H54 (cell line): ENCODE measurements at regions not wholly inside any gene's neighbourhood (a gene's known extent, or its start where the extent isn't known, plus 50 kb on each side); places are given as distances from the start of the nearest gene placed in this dataset.

Source experiments
- DNase-seq: peaks from one replicate; pipeline ENCODE4 v3.0.0; 2011; ENCODE audit warnings: low spot score, mixed read lengths; ENCODE audit not compliant: insufficient read length
- FAIRE-seq: peaks from 3 replicates; lab custom pipeline; 2011; peaks lifted over from hg19 to GRCh38; lab: Jason Lieb, UNC
- POLR2A ChIP-seq: IDR thresholded peaks from 2 replicates; pipeline ENCODE4 v1.6.1; 2011; ENCODE audit warnings: low read depth, mild to moderate bottlenecking, low read length

DNA sequence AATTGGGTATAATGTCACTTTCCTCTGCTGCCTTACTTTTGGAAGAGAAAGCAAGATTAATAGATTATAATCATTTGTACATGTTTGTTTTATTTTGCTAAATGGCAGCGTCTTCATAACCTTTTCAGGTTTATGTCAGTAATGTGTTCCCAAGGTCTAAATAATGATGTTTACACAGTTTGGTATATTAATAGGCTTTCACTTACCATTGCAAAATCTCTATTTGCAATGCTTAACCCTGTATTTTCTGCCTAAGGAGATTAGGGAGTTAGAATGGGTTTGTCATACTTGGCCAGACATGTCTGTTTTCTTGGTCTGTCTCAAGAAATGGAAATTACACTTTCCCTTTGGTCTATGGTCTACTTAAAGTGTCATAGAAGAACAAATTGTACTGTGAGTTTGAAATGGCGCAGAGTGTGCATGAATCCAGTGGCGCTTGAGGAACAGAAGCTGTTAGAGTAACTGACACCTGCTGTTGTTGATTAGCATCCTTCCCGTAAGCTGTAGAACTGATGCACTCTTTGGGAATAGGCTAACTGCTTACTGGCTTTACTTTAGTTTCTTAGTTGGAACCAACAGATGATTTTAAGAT is 261.1 kb downstream of the SAMD5 start:
- no peak for DNase-seq
- no peak for FAIRE-seq
- no peak for TF ChIP-seq POLR2A

GRCh38 chr6:147770221-147770620 is 261.7 kb downstream of the SAMD5 start:
- no peak for DNase-seq

GRCh38 chr6:147772724-147773123 is 264.2 kb downstream of the SAMD5 start:
- no peak for TF ChIP-seq POLR2A
- FAIRE-seq: no peak
- no peak for DNase-seq

More at GRCh38 chr6:147770221-147770620, 261.7 kb downstream of the SAMD5 start:
- no peak for TF ChIP-seq POLR2A
- no peak for FAIRE-seq

- no peak for DNase-seq
- TF ChIP-seq POLR2A: no peak
- FAIRE-seq: no peak
Measured at GRCh38 chr6:147774856-147775255, 266.4 kb downstream of the SAMD5 start.

- TF ChIP-seq POLR2A: no peak
- DNase-seq (no peak), FAIRE-seq (no peak)
Measured at GRCh38 chr6:147776631-147777213, 268.2 kb downstream of the SAMD5 start.

GRCh38 chr6:147779624-147780023 is 271.1 kb downstream of the SAMD5 start:
- FAIRE-seq: no peak
- TF ChIP-seq POLR2A: no peak
- no peak for DNase-seq

GRCh38 chr6:147782302-147782701 is 273.8 kb downstream of the SAMD5 start:
- TF ChIP-seq POLR2A: no peak
- no peak for FAIRE-seq
- DNase-seq: no peak

DNA sequence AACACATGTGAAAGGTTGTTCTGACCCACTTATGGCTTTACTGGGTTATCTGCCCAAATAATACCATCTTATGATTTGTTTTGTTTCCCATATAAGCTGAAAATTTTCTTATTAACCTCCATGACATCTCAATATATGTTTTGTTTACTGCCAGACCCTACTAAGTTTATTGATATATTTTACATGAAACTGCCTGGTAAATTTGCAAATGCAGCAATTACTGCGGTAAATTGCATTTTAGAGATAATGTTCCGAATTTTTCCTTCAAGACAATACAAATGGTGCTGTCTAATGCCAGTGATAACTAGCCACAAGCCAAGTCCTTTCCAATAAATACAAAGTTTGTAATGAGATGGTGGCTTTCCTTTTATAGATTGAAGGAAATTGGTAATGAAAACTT is 275.9 kb downstream of the SAMD5 start:
- no peak for TF ChIP-seq POLR2A
- no peak for DNase-seq
- FAIRE-seq: no peak

DNA sequence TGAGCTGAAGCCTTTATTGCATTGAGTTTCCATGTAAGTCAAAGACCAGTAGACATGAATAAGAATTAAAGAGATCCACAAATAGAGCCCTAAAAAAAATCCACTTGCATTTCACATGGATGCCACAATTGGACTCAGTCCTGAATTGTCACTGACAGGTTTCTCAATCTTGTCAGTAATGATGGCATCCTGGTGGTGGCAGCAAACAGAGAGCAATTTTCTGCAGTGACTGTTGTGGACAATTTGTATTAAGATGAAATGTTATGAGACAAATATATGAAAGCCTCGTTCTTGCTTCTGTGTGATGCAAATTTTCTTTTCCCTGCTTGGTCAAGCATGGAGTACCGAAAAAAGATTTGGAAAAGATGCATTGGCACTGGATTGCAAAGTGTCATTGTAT is 278.9 kb downstream of the SAMD5 start:
- TF ChIP-seq POLR2A: no peak
- no peak for DNase-seq
- no peak for FAIRE-seq

GRCh38 chr6:147789430-147789947 is 281.0 kb downstream of the SAMD5 start:
- TF ChIP-seq POLR2A: no peak
- DNase-seq (no peak), FAIRE-seq (no peak)

- no peak for DNase-seq
- FAIRE-seq: no peak
- TF ChIP-seq POLR2A: no peak
Measured at GRCh38 chr6:147793871-147794643, 285.6 kb downstream of the SAMD5 start.

DNA sequence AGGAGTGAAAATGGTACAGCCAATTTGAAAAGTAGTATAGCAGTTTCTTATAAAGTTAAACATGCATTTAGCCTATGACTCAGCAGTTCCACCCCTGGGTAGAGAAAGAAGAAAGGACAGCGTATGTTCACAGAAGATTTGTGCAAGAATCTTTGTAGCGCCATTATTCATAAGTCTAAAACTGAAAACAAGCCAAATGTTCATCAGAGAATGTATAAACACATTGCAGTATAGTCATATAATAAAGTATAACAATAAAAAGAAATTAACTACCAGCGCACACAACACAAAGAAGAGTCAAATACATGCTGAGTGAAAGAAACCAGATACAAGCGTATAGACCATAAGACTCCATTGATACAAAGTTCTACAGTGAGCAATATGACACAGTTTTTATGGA is 294.0 kb downstream of the SAMD5 start:
- DNase-seq (no peak), FAIRE-seq (no peak)
- no peak for TF ChIP-seq POLR2A

DNA sequence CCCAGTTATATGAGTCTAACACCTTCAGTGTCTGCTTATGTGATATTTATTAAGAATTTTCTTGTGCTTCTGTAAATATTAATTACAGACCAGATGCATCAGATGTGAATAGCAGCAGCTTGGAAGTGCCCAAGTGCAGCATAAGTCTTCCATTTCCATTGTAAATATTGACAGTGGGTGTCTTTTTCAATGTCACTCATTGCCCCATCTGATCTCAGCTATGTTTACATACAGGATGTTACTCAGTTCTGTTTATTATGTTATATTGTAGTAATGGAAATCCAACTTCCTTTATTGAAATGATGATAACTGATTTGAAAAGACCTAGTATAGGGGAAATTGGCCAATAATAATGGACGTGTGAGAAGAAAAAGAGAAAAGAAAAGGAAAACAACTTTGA is 296.7 kb downstream of the SAMD5 start:
- no peak for DNase-seq
- no peak for FAIRE-seq
- TF ChIP-seq POLR2A: no peak

GRCh38 chr6:147806697-147807096 is 298.2 kb downstream of the SAMD5 start:
- DNase-seq: no peak
- TF ChIP-seq POLR2A: no peak
- FAIRE-seq: no peak

GRCh38 chr6:147808640-147809039 is 300.1 kb downstream of the SAMD5 start:
- TF ChIP-seq POLR2A: no peak
- no peak for FAIRE-seq
- DNase-seq: no peak
